Esophagus muscularis mucosa (tissue), 3 donors: ENCODE measurements at regions not wholly inside any gene's neighbourhood (a gene's known extent, or its start where the extent isn't known, plus 50 kb on each side); places are given as distances from the start of the nearest gene placed in this dataset.

Experiments used
- CTCF ChIP-seq, 3 experiments: fragments of 200-600 bp in 2 of 3; fragments of 450-650 bp in 1 of 3; sonication (generic) in 2 of 3; IDR thresholded peaks; one replicate each; pipeline ENCODE4 v1.5.1; 2017 to 2019; ENCODE audit warnings: antibody characterized with exemption in 3 of 3, mild to moderate bottlenecking in 2 of 3, moderate library complexity in 1 of 3
- EP300 ChIP-seq: sonication (generic); formaldehyde crosslinking; IDR thresholded peaks from one replicate; pipeline ENCODE4 v1.6.1; 2017; ENCODE audit warnings: antibody characterized with exemption

GRCh38 chr18:14925281-14925709 is 177.3 kb downstream of the ANKRD30B start:
- no peak for TF ChIP-seq CTCF (IDR thresholded peaks at IDR 0.05)
- TF ChIP-seq EP300, result no peak
